Nephron progenitor cell (in vitro differentiated cells): ENCODE measurements at regions not wholly inside any gene's neighbourhood (a gene's known extent, or its start where the extent isn't known, plus 50 kb on each side); places are given as distances from the start of the nearest gene placed in this dataset.
A peak's percentile ranks its signal among the peaks of the same experiment; 100 is the strongest.

Experiments used
- DNase-seq: peaks from one replicate; pipeline ENCODE4 v3.0.0; 2021
- H3K27ac Mint-ChIP-seq: 2 replicates; pipeline ENCODE4 v1.8.0; 2021; ENCODE audit warnings: mild to moderate bottlenecking, moderate library complexity, mixed read lengths
- H3K27me3 Mint-ChIP-seq: 2 replicates; pipeline ENCODE4 v1.8.0; 2021; ENCODE audit warnings: mild to moderate bottlenecking, low read depth, mixed read lengths; ENCODE audit not compliant: poor library complexity
- H3K36me3 Mint-ChIP-seq: 2 replicates; pipeline ENCODE4 v1.8.0; 2021; ENCODE audit warnings: low read depth, mixed read lengths
- H3K4me1 Mint-ChIP-seq: 2 replicates; pipeline ENCODE4 v1.8.0; 2021; ENCODE audit warnings: mixed read lengths
- H3K4me3 Mint-ChIP-seq: 2 replicates; pipeline ENCODE4 v1.8.0; 2021; ENCODE audit warnings: mild to moderate bottlenecking, moderate library complexity, mixed read lengths
- H3K9me3 Mint-ChIP-seq: 2 replicates; pipeline ENCODE4 v1.8.0; 2021; ENCODE audit warnings: mild to moderate bottlenecking, moderate library complexity, mixed read lengths
- TF ChIP-seq, protein P1 (sequence below): fragments of 200-600 bp; sonication (generic); IDR thresholded peaks from 2 replicates; pipeline ENCODE4 v1.5.0; 2021; ENCODE audit warnings: antibody characterized with exemption

DNA sequence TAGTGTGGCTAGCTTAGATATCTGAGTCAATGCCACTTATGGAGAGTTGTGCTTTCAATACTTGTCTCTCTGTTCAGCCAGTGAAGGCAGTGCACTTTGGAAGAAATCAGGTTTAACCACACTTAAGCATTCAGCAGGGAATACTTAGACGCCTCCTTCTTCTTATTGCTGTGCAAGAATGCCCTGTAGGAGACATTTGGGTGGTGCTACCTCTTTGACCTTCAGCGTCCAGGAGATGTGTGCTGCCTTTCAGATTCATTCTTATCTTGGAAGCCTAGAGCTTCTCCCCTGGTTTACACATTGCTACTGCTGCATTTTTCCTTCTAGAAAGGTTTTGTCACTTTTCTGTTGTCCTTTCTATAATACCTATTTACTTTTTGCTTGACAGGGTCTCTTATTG lies 350.5 kb downstream of the ARL6IP6 start:
- no peak overlapping the region for H3K4me3 Mint-ChIP-seq
- TF ChIP-seq, protein P1, sequence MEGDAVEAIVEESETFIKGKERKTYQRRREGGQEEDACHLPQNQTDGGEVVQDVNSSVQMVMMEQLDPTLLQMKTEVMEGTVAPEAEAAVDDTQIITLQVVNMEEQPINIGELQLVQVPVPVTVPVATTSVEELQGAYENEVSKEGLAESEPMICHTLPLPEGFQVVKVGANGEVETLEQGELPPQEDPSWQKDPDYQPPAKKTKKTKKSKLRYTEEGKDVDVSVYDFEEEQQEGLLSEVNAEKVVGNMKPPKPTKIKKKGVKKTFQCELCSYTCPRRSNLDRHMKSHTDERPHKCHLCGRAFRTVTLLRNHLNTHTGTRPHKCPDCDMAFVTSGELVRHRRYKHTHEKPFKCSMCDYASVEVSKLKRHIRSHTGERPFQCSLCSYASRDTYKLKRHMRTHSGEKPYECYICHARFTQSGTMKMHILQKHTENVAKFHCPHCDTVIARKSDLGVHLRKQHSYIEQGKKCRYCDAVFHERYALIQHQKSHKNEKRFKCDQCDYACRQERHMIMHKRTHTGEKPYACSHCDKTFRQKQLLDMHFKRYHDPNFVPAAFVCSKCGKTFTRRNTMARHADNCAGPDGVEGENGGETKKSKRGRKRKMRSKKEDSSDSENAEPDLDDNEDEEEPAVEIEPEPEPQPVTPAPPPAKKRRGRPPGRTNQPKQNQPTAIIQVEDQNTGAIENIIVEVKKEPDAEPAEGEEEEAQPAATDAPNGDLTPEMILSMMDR, result no peak
- no peaks in the 10 kb centered on the region for H3K36me3 Mint-ChIP-seq
- H3K27me3 Mint-ChIP-seq, result no peaks in the 10 kb centered on the region
- H3K9me3 Mint-ChIP-seq, result no peaks in the 10 kb centered on the region
- H3K27ac Mint-ChIP-seq, result no peak overlapping the region
- no peaks in the 10 kb centered on the region for H3K4me1 Mint-ChIP-seq
- no peak for DNase-seq

DNA sequence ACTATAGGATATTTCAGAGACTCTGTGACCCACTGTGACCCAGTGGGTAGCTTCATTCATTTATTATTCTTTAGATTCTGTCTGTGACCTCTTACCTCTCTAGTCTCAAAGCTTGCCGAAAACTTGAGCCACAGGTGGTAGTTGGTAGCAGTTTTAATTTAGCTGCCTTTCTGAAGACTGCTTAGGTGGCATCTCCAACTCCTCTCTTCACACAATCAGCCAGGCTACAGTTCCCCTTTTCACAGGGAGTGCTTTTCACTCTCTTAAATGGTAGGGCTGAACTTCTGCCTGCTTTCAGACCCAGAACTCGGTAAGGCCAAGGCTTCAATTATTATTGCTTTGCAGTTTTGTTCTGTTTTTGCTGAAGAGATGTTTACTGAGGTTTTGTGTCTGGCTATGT lies 349.6 kb downstream of the ARL6IP6 start:
- no peak overlapping the region for H3K27ac Mint-ChIP-seq
- DNase-seq, result no peak

DNA sequence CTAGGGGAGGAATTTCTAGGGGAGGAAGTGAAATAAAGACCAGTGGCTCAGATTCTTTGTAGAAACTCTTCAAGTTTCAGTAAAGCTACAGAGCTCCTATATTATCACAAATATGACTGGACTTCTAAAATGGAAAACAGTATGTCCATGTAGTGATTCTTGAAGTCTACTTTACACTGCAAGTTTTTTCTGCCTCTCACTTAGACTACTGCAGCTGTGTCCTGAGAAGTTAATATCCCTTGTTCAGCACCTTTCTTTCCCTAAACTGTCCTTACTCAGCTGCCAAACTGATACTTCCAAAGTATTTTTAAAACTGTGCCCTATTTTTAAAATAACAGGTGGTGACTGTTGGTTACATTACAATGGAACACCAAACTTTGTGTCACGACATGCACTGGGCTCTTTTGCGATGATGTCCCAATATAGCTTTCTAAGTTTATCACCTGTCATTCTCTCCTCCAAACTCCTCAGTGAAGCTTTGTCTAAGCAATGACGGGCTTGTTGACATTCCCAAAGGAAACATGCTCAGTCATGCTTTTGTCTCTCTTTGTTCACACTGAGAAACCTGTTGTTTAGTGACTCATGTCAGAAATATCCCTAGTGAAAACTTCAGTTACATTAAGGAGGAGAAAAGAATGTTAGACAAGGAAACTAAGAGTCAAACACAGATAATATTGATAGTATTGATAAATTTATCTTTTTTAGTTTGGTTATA lies 341.1 kb downstream of the ARL6IP6 start:
- H3K36me3 Mint-ChIP-seq, result no peaks in the 10 kb centered on the region
- no peak for DNase-seq
- H3K27me3 Mint-ChIP-seq, result no peaks in the 10 kb centered on the region
- no peak overlapping the region for H3K4me3 Mint-ChIP-seq
- peaks cover 36% of the 10 kb centered on the region for H3K4me1 Mint-ChIP-seq
- H3K9me3 Mint-ChIP-seq, result no peaks in the 10 kb centered on the region
- peak overlapping the region; percentile 47 for H3K27ac Mint-ChIP-seq
- TF ChIP-seq, protein P1, result no peak

More for the DNA sequence above, 349.6 kb downstream of the ARL6IP6 start:
- no peaks in the 10 kb centered on the region for H3K36me3 Mint-ChIP-seq
- TF ChIP-seq, protein P1, result no peak
- no peaks in the 10 kb centered on the region for H3K9me3 Mint-ChIP-seq
- H3K4me1 Mint-ChIP-seq, result no peaks in the 10 kb centered on the region
- H3K4me3 Mint-ChIP-seq, result no peak overlapping the region
- no peaks in the 10 kb centered on the region for H3K27me3 Mint-ChIP-seq

DNA sequence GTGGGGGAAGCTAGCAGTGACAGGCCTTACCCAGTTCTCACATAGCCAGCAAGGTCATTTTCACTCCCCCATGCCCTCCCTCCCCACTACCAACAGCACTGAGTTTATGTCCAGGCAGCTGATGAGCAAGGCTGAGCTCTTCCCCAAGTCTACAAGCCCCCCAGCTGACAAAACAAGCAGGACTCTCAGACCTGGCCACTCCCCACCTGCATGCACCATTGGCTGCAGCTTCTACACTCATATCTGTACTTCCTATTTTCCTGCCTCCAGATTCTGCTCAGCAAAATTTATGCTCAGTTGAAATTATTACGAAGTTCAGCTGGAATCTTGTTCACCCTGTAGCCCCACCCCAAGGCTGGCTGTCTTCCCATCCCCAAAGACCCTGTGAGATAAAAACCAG lies 339.3 kb downstream of the ARL6IP6 start:
- DNase-seq, result no peak
- Mint-ChIP-seq H3K36me3 (no peaks in the 10 kb centered on the region), H3K4me1 (peaks cover 36% of the 10 kb centered on the region), H3K4me3 (peak overlapping the region; percentile 8), H3K9me3 (no peaks in the 10 kb centered on the region), H3K27ac (peak overlapping the region; percentile 68), H3K27me3 (no peaks in the 10 kb centered on the region)
- TF ChIP-seq, protein P1, result no peak

DNA sequence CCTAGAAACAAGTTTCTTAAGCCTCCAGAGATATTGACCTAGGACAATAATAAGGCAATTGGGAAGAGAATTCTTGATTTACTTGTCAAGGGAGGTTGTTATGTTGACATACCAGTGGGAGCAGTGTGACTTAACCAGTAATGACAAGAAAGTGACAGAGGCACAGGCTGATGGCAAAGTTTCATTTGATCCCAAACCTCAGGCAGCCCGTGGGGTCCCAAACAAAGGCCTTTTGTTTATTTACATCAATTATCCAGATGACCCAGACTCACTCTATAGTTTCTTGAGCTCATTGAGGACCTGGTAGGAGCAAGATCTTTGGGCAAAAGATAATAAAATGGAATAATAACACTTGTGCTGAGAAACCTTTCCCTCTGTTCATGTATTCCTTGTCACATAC lies 336.8 kb downstream of the ARL6IP6 start:
- Mint-ChIP-seq H3K27me3 (no peaks in the 10 kb centered on the region), H3K27ac (no peak overlapping the region), H3K9me3 (no peaks in the 10 kb centered on the region), H3K36me3 (no peaks in the 10 kb centered on the region), H3K4me3 (no peak overlapping the region), H3K4me1 (peaks cover 36% of the 10 kb centered on the region)
- DNase-seq, result no peak
- TF ChIP-seq, protein P1, result no peak
